Testis (tissue), 2 donors: ENCODE measurements at regions not wholly inside any gene's neighbourhood (a gene's known extent, or its start where the extent isn't known, plus 50 kb on each side); places are given as distances from the start of the nearest gene placed in this dataset.

ENCODE experiments used
- DNase-seq: peaks from one replicate; pipeline ENCODE4 v3.0.0-alpha.2; 2019
- H3K27ac ChIP-seq, 2 donors: fragments of 200-600 bp; sonication (generic); one replicate each; pipeline ENCODE4 v1.5.1; 2019
- H3K27me3 ChIP-seq: fragments of 200-600 bp; sonication (generic); one replicate; pipeline ENCODE4 v1.5.1; 2019
- H3K36me3 ChIP-seq: fragments of 200-600 bp; sonication (generic); one replicate; pipeline ENCODE4 v1.5.1; 2017; ENCODE audit warnings: low read depth; ENCODE audit errors: missing control alignments
- H3K4me1 ChIP-seq: fragments of 200-600 bp; sonication (generic); one replicate; pipeline ENCODE4 v1.5.1; 2019
- H3K4me3 ChIP-seq, 2 donors: fragments of 200-600 bp; sonication (generic); one replicate each; pipeline ENCODE4 v1.5.1; 2017 to 2019
- H3K9me3 ChIP-seq: fragments of 200-600 bp; sonication (generic); one replicate; pipeline ENCODE4 v1.5.1; 2017
- CTCF ChIP-seq, 3 experiments: fragments of 450-650 bp in 2 of 3; fragments of 200-600 bp in 1 of 3; sonication (generic) in 1 of 3; IDR thresholded peaks; one replicate each; pipeline ENCODE4 v1.5.1; 2016 to 2019; ENCODE audit warnings: antibody characterized with exemption in 3 of 3, mild to moderate bottlenecking in 2 of 3, moderate library complexity in 1 of 3
- POLR2A ChIP-seq: fragments of 450-650 bp; IDR thresholded peaks from one replicate; pipeline ENCODE4 v1.6.1; 2017; ENCODE audit warnings: antibody characterized with exemption, mild to moderate bottlenecking, moderate library complexity
- WGBS, 2 donors: methylation state at CpG; one replicate each; pipeline ENCODE4 v1.1.5; 2018; 5-methylcytosine and 5-hydroxymethylcytosine counted together
- intact Hi-C: fragments of 100-400 bp; cut with DNase I; formaldehyde crosslinking; loops from one replicate; pipeline ENCODE4 v1.15.1; 2023; ENCODE audit warnings: low total_unique reads

GRCh38 chr1:96256130-96256790 is 465.3 kb upstream of the PTBP2 start:
- Histone ChIP-seq H3K4me3 (no peak overlapping the region), H3K27me3 (no peaks in the 10 kb centered on the region), H3K9me3 (no peaks in the 10 kb centered on the region), H3K4me1 (no peaks in the 10 kb centered on the region), H3K27ac (no peak overlapping the region), H3K36me3 (no peaks in the 10 kb centered on the region)
- WGBS, 2 donors: 43% methylated on average over 3 of the region's 3 CpGs
- intact Hi-C loops: no loop called here
- TF ChIP-seq POLR2A (no peak), CTCF (IDR thresholded peaks at IDR 0.05) (no peak)
- no peak for DNase-seq

DNA sequence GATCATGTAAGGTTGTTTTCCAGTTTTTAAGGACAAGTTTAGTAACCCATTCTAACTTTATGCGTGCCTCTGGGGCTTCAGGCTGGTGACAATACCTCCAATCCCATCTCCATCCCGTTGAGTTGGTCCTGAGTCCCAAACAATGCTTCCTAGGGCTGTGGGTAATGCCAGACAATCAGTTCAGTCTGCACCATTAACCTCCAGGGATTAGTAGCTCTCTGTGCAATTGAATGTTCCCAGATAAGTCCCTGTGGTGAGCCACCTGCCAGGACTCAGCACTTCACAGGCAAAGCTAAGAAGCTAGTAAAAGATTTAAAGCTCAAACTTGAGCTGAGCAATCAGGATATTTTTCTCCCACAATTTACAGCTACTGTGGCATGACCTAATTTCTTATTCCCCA is 462.2 kb upstream of the PTBP2 start:
- DNase-seq: no peak
- no peak overlapping the region for H3K4me3 ChIP-seq
- TF ChIP-seq CTCF (IDR thresholded peaks at IDR 0.05) (no peak), POLR2A (no peak)
- no peaks in the 10 kb centered on the region for H3K27me3 ChIP-seq
- no peaks in the 10 kb centered on the region for H3K9me3 ChIP-seq
- no peaks in the 10 kb centered on the region for H3K36me3 ChIP-seq
- H3K4me1 ChIP-seq: no peaks in the 10 kb centered on the region
- intact Hi-C loops: no loop called here
- no peak overlapping the region for H3K27ac ChIP-seq
- WGBS, 2 donors: 62 to 73% methylated on average over 2 of the region's 2 CpGs

DNA sequence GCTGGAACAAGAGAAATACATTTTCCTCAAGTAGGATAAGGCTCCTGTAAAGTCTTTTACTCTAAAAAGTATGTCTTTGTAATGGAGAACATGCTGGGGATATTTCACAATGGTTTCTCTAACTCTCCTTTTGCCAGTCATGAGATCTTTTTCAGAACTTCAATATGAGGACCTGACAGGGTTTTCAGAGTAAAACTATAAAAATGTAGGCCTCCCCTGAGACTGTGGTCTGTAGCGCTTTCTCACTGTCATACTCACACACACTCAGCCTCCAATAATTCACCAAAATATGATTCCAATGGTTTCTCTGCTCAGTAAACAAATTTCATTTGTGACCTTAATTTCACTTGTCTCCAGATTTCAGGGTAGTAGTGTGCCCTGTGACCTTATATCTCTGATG is 440.1 kb upstream of the PTBP2 start:
- Histone ChIP-seq H3K9me3 (no peaks in the 10 kb centered on the region), H3K27ac (no peak overlapping the region)

DNA sequence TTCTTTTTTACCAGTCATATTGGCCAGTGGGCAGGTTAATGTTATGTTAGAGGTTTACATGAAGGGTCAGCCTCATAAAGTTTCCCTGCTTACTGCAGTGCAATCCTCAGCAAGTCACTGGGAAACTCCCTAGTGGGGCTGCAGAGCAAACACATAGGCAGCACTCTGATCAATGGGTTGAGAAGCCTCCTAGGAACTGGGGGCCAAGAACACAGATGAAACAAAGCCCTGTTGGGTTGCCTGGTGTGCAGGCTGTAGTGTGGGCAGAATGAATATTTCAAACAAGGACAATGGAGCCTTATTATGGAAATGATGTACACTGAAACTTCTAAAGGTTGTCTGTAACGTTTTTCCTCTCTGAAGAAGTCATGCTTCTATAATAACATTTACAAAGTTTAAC is 431.6 kb upstream of the PTBP2 start:
- Histone ChIP-seq H3K27me3 (no peaks in the 10 kb centered on the region), H3K4me1 (no peaks in the 10 kb centered on the region), H3K27ac (no peak overlapping the region), H3K36me3 (no peaks in the 10 kb centered on the region), H3K9me3 (no peaks in the 10 kb centered on the region), H3K4me3 (no peak overlapping the region)
- DNase-seq: no peak
- 72 to 92% methylated on average over 1 of the region's 1 CpG for WGBS, 2 donors
- intact Hi-C loops: no loop called here
- TF ChIP-seq CTCF (IDR thresholded peaks at IDR 0.05): no peak
- no peak for TF ChIP-seq POLR2A

More for the DNA sequence above, 440.1 kb upstream of the PTBP2 start:
- TF ChIP-seq CTCF (IDR thresholded peaks at IDR 0.05) (no peak), POLR2A (no peak)
- no peaks in the 10 kb centered on the region for H3K36me3 ChIP-seq
- intact Hi-C loops: no loop called here
- H3K27me3 ChIP-seq: no peaks in the 10 kb centered on the region
- H3K4me3 ChIP-seq: no peak overlapping the region
- WGBS, 2 donors: 89 to 100% methylated on average over 1 of the region's 1 CpG
- no peak for DNase-seq
- H3K4me1 ChIP-seq: no peaks in the 10 kb centered on the region

GRCh38 chr1:96290801-96291200 is 430.8 kb upstream of the PTBP2 start:
- DNase-seq: no peak

More at GRCh38 chr1:96290801-96291200, 430.8 kb upstream of the PTBP2 start:
- TF ChIP-seq CTCF (IDR thresholded peaks at IDR 0.05): no peak
- Histone ChIP-seq H3K27ac (no peak overlapping the region), H3K36me3 (no peaks in the 10 kb centered on the region), H3K9me3 (no peaks in the 10 kb centered on the region), H3K4me3 (no peak overlapping the region), H3K4me1 (no peaks in the 10 kb centered on the region), H3K27me3 (no peaks in the 10 kb centered on the region)
- intact Hi-C loops: no loop called here
